HS-5 (cell line): ENCODE measurements at regions not wholly inside any gene's neighbourhood (a gene's known extent, or its start where the extent isn't known, plus 50 kb on each side); places are given as distances from the start of the nearest gene placed in this dataset.
"Not testable (repeated sequence)": the region's sequence is repeated elsewhere in the genome, so short reads cannot be mapped to it uniquely, and the experiment has no call there.

Source experiments
- DNase-seq: peaks from one replicate; pipeline ENCODE4 v3.0.0-alpha.2; 2012; ENCODE audit warnings: low read depth

DNA sequence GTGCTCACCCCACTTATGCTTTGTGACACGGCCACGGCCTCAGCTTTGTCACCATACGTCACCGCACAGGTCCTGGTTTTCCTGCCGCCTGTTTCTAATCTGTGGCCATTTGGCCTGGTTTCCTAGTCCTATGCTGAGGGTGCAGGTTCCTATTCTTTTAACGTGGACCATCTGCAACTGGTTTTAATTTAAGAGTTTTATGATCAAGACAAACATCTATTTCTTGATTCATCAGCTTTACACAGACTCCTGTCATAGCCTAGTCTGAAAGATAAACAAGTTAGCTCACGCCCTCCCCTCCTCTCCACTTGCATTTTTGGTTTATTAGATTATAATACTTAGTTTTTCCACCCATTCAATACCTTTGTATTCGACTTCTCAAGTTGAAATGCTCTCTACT is 97.5 kb upstream of the RPS6KA2 start:
- DNase-seq = peak; percentile 20

- DNase-seq = no peak
Observed at GRCh38 chr6:166722785-166723184, 95.7 kb upstream of the RPS6KA2 start.

DNA sequence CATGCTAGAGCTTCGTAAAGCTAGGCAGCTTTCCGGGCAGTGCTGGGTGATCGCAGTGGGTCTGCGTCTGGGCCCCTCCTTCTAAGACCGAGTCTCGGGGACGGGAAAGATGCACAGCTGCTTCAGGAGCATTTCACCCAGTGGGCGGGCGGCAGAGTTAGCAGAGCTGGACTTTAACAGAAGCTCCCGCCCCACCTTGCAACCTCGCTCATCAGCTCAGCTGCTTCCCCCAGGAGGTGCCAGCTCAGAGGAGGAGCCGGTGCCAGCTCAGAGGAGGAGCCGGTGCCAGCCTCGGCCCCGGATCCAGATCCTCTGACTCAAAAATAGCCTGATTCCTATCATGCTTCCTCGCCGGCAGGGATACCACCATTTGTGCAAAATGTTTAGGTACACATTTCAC is 94.5 kb upstream of the RPS6KA2 start:
- DNase-seq = no peak

DNA sequence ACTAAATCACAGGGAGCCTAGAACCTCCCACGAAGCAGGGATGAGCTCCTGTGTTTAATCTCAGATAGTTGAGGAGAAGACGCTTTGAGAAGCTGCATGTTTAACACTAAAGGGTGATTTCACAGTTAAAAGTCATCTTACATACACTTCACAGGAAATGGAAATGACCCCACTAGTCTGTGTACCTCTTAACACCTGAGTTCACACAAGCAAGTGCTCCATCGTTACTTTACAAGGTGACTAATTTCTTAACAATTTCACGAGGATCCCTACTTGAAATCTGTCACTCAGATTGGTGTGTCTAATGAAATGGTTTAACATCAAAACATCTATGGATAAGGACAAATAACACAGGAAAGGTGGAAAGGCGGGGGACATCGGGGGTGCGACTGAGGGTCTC is 93.8 kb upstream of the RPS6KA2 start:
- no peak for DNase-seq

- DNase-seq = no peak
Observed at GRCh38 chr6:166719019-166719418, 92.0 kb upstream of the RPS6KA2 start.

GRCh38 chr6:166718516-166718915 is 91.5 kb upstream of the RPS6KA2 start:
- no peak for DNase-seq

DNA sequence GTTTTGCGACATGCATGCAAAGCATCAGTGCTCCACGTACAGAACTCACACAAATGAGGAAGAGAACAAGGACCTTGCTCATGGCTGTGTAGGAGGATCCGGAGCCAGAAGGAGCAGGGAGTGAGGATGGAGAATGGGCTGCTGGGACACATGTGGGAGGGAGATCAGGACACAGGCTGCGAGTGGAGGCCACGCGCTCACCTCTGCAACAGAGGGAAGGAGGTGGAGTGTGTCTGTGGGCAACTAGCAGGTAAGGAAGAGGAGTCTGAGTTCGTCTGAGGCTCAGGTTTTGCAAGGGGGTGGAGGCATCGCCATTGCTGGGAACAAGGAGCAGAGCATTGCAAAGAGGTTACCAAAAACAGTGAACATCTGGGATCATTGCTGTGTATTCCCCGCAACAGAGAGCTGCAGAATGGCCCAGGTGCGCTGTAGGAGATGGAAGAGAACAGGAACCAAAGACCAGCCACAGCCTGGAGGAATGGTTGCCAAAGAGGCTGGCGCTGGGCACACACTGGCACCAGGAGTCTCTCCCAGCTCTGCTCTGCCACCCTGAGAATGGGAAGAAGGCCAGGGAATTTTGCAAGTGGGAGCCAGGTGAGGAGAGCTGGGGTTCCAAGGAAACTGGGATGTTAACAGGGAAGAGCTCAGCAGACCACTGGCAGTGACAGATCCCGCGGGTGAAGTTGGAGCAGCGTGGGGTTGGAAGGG is 90.0 kb upstream of the RPS6KA2 start:
- DNase-seq = no peak

- DNase-seq = no peak
Observed at GRCh38 chr6:166715992-166716391, 88.9 kb upstream of the RPS6KA2 start.

GRCh38 chr6:166715065-166715464 is 88.0 kb upstream of the RPS6KA2 start:
- DNase-seq = no peak

GRCh38 chr6:166714581-166714980 is 87.5 kb upstream of the RPS6KA2 start:
- DNase-seq = no peak

DNA sequence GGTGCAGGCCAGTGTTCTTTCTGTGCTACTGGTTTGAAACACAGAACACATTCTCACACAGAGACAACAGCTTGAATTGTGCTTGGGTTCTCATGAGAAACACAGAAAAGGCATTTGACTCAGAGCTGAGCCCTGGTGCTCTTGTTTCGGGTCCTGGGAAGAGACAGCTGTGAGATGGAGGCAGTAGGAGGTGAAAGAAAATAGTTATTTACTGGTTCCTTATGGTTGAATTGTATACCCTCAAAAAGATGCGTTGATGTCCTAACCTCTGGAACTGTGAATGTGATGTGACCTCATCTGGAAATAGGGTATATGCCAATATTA is 87.1 kb upstream of the RPS6KA2 start:
- DNase-seq = no peak

GRCh38 chr6:166713434-166714186 is 86.6 kb upstream of the RPS6KA2 start:
- DNase-seq = no peak

GRCh38 chr6:166712286-166713228 is 85.5 kb upstream of the RPS6KA2 start:
- no peak for DNase-seq

DNA sequence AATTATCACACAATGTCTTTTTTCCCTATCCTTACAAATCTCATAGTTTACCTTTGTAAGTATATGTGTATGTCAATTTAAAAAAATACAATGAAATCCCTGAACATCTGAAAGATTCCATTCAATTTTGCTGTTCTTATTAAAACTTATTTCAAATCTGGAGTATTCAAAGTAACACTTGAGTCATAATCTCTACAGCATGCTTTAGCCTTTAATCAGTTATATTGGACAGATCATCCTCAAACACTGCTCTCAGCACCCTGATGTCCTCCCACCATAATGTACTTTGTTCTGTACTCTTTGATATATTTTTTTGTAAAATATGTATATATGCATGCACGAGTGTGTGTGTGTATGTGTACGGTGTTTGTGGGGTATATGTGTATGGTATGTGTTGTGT is 83.0 kb upstream of the RPS6KA2 start:
- DNase-seq = no peak

DNA sequence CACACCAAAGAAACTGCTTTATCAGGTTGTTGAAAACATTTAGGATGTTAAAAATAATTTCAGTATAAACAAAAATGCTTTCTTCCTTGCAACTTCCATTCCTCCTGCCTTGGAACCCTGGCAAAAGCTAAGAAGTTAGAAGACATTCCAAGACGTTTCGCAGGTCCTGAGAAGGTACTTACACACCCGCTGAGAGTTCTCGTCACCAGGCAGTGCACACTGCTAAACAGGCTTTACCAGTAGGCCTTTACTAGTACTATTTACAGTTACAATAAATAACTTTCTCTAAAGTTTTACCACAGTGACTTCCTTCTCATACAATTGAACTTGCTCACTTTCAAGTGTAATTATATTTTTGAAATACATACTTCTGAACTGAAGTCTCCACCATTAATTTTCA is 81.4 kb upstream of the RPS6KA2 start:
- no peak for DNase-seq

DNA sequence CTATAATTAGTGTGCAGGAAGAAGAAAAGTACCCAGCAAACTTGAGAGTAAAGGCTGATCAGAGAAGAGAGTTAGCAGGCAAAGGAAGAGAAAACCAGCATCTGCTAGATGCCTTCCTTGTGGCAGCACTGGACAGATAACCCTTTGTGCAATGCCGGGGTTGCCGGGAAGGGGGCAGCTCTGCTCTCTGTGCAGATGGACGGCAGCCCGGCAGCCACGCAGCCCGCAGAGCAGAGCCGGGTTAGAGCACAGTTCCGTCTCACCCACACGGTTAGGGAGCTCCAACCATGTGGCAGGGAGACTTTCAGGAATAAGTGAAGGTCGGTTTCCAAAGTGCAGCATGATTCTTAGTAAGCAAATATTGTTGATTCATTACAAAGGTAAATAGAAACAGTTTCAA is 80.0 kb upstream of the RPS6KA2 start:
- DNase-seq = no peak

DNA sequence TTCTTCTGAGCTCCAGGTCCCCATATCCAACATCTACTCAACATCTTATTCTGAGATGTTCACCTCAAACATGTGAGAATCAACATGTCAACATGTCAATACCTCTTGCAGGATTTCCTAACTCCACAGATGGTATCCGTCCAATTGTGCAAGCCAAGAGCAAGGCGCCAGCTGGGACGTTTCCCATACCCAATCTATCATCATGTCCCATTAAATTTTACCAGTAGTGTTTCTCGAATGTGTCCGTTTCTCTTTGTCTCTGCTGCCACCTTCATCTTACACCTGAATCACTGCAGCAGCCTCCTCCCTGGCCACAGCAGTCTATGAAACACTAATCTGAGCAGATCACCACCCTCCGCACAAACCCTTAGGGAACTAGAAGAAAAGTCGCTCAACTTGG is 78.0 kb upstream of the RPS6KA2 start:
- no peak for DNase-seq

DNA sequence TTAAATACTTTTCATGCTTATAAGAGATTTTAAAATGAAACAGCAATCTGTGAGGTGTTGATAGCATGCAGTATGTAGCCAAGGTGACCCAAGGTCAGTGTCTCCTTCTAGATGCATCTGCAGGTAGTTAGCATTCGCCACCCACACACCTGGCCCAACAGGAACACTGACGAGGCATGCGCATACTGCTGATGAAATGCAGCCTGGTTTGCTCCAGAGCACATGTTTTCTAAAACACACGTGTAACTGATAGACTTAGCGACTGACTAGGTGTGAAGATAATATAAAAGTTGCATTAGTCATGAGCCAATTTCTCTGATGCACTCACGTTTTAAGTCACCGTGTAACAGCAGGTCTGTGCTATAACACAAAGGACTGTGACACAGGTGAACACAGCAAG is 77.1 kb upstream of the RPS6KA2 start:
- no peak for DNase-seq

DNA sequence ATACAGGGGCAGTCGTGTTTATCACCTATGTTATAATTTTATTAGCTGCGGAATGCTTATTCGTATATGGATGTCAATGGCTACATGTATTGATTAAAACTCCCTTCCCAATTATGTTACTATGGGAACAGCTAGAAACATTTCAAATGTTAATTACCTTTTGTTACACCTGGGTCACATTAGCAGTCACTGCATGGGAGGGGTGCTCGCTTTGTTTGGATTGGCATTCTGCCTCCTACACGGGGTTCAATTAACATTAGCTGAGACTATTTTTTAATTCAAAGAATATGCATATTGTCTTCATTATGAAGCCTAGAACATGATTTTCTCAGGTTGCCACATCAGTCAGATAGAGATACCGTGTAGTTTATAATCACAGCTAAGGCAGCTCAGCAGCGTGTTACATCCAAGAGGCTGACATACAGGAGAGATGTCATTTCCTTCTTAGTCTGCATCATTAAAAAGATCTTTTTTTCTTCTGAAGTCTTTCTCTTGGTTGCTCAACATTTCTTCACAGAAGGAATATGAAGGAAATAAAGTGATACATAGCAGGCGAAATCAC is 76.2 kb upstream of the RPS6KA2 start:
- DNase-seq = no peak

DNA sequence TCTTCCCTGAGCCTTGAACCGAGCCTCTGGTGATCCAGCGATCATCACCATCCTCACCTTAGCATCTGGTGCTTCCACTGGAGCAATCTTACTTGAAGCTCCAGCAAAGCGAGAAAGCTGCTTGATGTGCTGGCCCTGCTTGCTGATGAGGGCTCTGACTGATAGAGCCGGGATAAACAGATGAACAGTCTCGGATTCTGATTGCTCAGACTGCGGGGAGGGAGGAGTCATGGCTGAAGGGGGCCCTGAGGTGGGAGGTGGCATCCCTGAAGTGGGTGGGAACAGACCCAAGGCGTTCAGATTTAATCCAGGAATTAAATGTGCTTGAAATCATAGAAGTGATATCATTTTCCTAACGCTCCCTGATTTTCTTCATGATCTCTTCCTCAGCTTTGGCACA is 74.4 kb upstream of the RPS6KA2 start:
- DNase-seq = not testable (repeated sequence)

GRCh38 chr6:166700871-166701270 is 73.8 kb upstream of the RPS6KA2 start:
- not testable (repeated sequence) for DNase-seq

DNA sequence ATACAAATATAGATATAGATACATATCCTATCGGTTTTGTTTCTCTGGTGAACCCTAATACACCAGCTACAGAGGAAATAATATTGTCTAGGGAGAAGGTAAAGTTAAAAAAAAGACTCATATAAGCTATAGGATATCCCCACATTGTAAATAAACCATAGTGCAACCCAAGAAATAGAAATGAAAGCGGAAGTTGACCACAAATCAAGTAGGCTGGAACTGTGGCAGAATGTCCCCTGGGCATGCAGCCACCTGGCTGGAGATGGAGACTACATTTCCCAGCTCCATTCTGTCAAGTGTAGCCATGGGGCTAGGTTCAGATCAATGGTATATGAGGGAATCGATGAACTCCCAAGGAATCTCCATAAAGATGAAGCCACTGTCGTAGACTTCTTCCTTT is 70.1 kb upstream of the RPS6KA2 start:
- no peak for DNase-seq

DNA sequence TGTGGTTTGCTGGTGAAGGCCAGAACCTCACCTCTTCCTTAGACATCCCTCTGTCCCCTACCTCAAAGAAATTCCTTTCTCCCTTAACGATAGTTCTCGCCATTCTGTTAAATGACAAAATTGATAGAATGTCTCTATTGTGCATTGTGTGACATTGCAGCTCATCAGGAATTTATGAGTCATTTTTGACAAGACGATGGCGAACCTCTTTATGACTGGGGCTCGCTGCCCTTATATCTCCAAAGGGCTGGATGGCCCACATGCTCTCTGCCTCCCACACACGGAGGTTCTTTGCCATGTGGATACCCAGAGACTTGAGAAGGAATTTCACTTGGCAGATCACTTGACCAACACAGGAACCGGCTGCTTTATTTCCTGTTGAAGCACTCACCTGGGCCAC is 66.8 kb upstream of the RPS6KA2 start:
- DNase-seq = no peak
